ENCODE measurements at regions not wholly inside any gene's neighbourhood (a gene's known extent, or its start where the extent isn't known, plus 50 kb on each side); places are given as distances from the start of the nearest gene placed in this dataset.

- Mint-ChIP-seq H3K27ac (no peak overlapping the region), H3K36me3 (no peaks in the 10 kb centered on the region), H3K9me3 (peaks cover 3% of the 10 kb centered on the region), H3K27me3 (peaks cover 3% of the 10 kb centered on the region), H3K4me3 (no peak overlapping the region), H3K4me1 (no peaks in the 10 kb centered on the region)
- ATAC-seq (ENCODE audit: low read depth) (no peak), DNase-seq (no peak)
- POLR2A ChIA-PET: no interaction called here
Observed at GRCh38 chr5:61758711-61759110, 426.7 kb downstream of the ZSWIM6 start.

DNA sequence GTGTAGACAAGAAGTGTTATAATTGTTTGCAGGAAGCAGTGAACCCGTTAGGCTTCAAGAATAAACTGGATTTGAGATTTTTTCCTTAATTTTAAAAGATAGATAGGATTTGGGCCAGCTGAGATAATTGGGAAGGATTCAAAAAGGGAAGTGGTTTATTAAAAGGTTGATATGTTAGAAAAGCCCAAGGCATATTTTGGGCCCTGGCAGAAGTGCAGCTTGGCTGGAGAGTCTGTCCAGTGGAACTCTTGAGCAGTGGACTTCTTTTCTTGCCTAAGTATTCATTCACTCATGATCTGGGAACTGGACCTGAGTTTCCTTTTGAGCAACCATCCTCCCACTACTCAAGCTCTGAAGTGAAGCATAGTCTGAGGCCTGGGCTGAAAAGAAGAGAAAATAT lies 433.4 kb downstream of the ZSWIM6 start:
- Mint-ChIP-seq H3K36me3 (no peaks in the 10 kb centered on the region), H3K4me1 (no peaks in the 10 kb centered on the region), H3K4me3 (no peak overlapping the region), H3K9me3 (peaks cover 3% of the 10 kb centered on the region), H3K27ac (no peak overlapping the region), H3K27me3 (no peaks in the 10 kb centered on the region)
- POLR2A ChIA-PET: no interaction called here
- no peak for DNase-seq
- ATAC-seq (ENCODE audit: low read depth): no peak

- Mint-ChIP-seq H3K4me1 (no peaks in the 10 kb centered on the region), H3K4me3 (no peak overlapping the region), H3K9me3 (peaks cover 3% of the 10 kb centered on the region), H3K36me3 (no peaks in the 10 kb centered on the region), H3K27ac (no peak overlapping the region), H3K27me3 (no peaks in the 10 kb centered on the region)
- POLR2A ChIA-PET: no interaction called here
- ATAC-seq (ENCODE audit: low read depth): no peak
- DNase-seq: no peak
Observed at GRCh38 chr5:61766141-61766540, 434.1 kb downstream of the ZSWIM6 start.

GRCh38 chr5:61767231-61768080 lies 435.4 kb downstream of the ZSWIM6 start:
- no peak for ATAC-seq (ENCODE audit: low read depth)
- DNase-seq: no peak
- Mint-ChIP-seq H3K4me1 (no peaks in the 10 kb centered on the region), H3K9me3 (no peaks in the 10 kb centered on the region), H3K4me3 (no peak overlapping the region), H3K27me3 (no peaks in the 10 kb centered on the region), H3K36me3 (no peaks in the 10 kb centered on the region), H3K27ac (no peak overlapping the region)
- POLR2A ChIA-PET: no interaction called here

GRCh38 chr5:61768692-61769281 lies 436.7 kb downstream of the ZSWIM6 start:
- H3K27ac Mint-ChIP-seq: no peak overlapping the region
- ATAC-seq (ENCODE audit: low read depth) (no peak), DNase-seq (no peak)
- POLR2A ChIA-PET: interaction anchor here (0.6 kb wide), 1 partner anchor 439 kb away, joined by 3 read pairs; no protein-coding TSS in a partner anchor
- H3K27me3 Mint-ChIP-seq: no peaks in the 10 kb centered on the region
- no peaks in the 10 kb centered on the region for H3K4me1 Mint-ChIP-seq
- no peak overlapping the region for H3K4me3 Mint-ChIP-seq
- no peaks in the 10 kb centered on the region for H3K9me3 Mint-ChIP-seq
- no peaks in the 10 kb centered on the region for H3K36me3 Mint-ChIP-seq

GRCh38 chr5:61771062-61771461 lies 439.0 kb downstream of the ZSWIM6 start:
- no peak overlapping the region for H3K27ac Mint-ChIP-seq
- no peaks in the 10 kb centered on the region for H3K4me1 Mint-ChIP-seq
- DNase-seq (no peak), ATAC-seq (ENCODE audit: low read depth) (no peak)
- H3K9me3 Mint-ChIP-seq: no peaks in the 10 kb centered on the region
- no peak overlapping the region for H3K4me3 Mint-ChIP-seq
- POLR2A ChIA-PET: no interaction called here
- H3K36me3 Mint-ChIP-seq: no peaks in the 10 kb centered on the region
- no peaks in the 10 kb centered on the region for H3K27me3 Mint-ChIP-seq

DNA sequence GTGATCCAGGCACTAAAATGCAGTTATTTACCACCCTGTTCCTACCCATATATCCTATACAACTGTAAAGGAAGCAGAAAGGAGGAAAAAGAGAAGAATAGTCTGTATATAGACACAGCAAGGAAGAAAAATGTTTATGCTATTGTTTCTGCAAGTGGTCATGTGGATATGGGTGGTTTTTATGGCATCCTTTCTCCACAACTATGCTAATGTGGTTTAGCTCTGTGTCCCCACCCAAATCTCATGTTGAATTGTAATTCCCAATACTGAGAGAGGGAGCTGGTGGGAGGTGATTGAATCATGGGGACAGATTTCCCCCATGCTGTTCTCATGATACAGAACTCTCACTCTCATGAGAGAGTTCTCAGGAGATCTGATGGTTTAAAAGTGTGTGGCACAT lies 439.8 kb downstream of the ZSWIM6 start:
- Mint-ChIP-seq H3K27me3 (no peaks in the 10 kb centered on the region), H3K9me3 (no peaks in the 10 kb centered on the region), H3K4me1 (no peaks in the 10 kb centered on the region), H3K27ac (no peak overlapping the region), H3K36me3 (no peaks in the 10 kb centered on the region), H3K4me3 (no peak overlapping the region)
- POLR2A ChIA-PET: no interaction called here
- no peak for ATAC-seq (ENCODE audit: low read depth)
- no peak for DNase-seq

DNA sequence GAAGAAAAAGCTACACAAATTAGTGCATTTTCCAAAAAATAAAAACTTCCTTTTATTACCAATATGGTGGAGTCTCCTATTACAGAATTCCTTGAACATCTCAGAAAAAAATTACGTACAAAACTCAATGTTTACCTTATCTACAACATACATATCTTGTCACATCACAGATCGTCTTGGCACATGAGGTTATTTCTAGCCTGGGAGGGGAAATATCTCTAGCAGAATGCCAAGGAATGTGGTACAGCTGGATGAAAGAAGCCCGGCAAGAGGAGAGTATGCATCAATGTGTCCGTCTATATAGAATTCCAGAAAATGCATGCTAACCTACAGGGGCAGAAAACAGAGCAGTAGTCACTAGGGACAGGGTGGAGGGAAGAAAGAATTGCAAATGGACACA lies 443.8 kb downstream of the ZSWIM6 start:
- POLR2A ChIA-PET: no interaction called here
- DNase-seq: no peak
- no peaks in the 10 kb centered on the region for H3K36me3 Mint-ChIP-seq
- no peaks in the 10 kb centered on the region for H3K27me3 Mint-ChIP-seq
- H3K9me3 Mint-ChIP-seq: no peaks in the 10 kb centered on the region
- ATAC-seq (ENCODE audit: low read depth): no peak
- no peaks in the 10 kb centered on the region for H3K4me1 Mint-ChIP-seq
- no peak overlapping the region for H3K4me3 Mint-ChIP-seq
- H3K27ac Mint-ChIP-seq: no peak overlapping the region

- POLR2A ChIA-PET: no interaction called here
- Mint-ChIP-seq H3K4me1 (no peaks in the 10 kb centered on the region), H3K36me3 (no peaks in the 10 kb centered on the region), H3K9me3 (no peaks in the 10 kb centered on the region), H3K27ac (no peak overlapping the region), H3K27me3 (no peaks in the 10 kb centered on the region), H3K4me3 (no peak overlapping the region)
- DNase-seq (no peak), ATAC-seq (ENCODE audit: low read depth) (no peak)
Observed at GRCh38 chr5:61777292-61777691, 445.2 kb downstream of the ZSWIM6 start.

DNA sequence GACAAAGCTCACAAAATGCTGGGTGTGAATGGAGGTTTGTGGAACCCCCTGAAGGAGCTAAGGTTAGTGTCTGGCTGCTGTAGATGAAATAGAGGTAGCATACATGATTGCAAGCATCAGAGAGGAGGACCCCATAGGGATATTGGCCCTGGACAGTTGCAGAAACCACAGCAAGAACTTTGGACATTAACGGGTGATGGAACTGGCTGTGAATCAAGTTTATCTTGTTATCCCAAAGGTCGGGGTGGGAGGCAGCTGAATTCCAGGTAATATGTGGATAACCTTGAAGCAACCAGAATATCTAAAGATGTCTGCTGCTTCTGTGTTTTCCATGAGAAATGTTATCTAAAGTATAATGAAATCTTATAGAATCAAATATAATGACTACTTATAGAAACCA lies 447.7 kb downstream of the ZSWIM6 start:
- no peak for ATAC-seq (ENCODE audit: low read depth)
- H3K9me3 Mint-ChIP-seq: no peaks in the 10 kb centered on the region
- no peak overlapping the region for H3K4me3 Mint-ChIP-seq
- no peaks in the 10 kb centered on the region for H3K4me1 Mint-ChIP-seq
- no peak overlapping the region for H3K27ac Mint-ChIP-seq
- DNase-seq: no peak
- POLR2A ChIA-PET: no interaction called here
- H3K27me3 Mint-ChIP-seq: no peaks in the 10 kb centered on the region
- H3K36me3 Mint-ChIP-seq: no peaks in the 10 kb centered on the region

- Mint-ChIP-seq H3K4me3 (no peak overlapping the region), H3K4me1 (no peaks in the 10 kb centered on the region), H3K27me3 (no peaks in the 10 kb centered on the region), H3K27ac (no peak overlapping the region), H3K9me3 (no peaks in the 10 kb centered on the region), H3K36me3 (no peaks in the 10 kb centered on the region)
- ATAC-seq (ENCODE audit: low read depth) (no peak), DNase-seq (no peak)
- POLR2A ChIA-PET: no interaction called here
Observed at GRCh38 chr5:61783481-61783880, 451.4 kb downstream of the ZSWIM6 start.

- ATAC-seq (ENCODE audit: low read depth): no peak
- DNase-seq: no peak
- Mint-ChIP-seq H3K4me1 (no peaks in the 10 kb centered on the region), H3K27me3 (no peaks in the 10 kb centered on the region), H3K36me3 (no peaks in the 10 kb centered on the region), H3K27ac (no peak overlapping the region), H3K9me3 (no peaks in the 10 kb centered on the region), H3K4me3 (no peak overlapping the region)
- POLR2A ChIA-PET: no interaction called here
Observed at GRCh38 chr5:61784341-61784740, 452.3 kb downstream of the ZSWIM6 start.

GRCh38 chr5:61788548-61788947 lies 456.5 kb downstream of the ZSWIM6 start:
- Mint-ChIP-seq H3K4me1 (no peaks in the 10 kb centered on the region), H3K9me3 (no peaks in the 10 kb centered on the region), H3K27ac (no peak overlapping the region), H3K36me3 (no peaks in the 10 kb centered on the region), H3K4me3 (no peak overlapping the region), H3K27me3 (no peaks in the 10 kb centered on the region)
- ATAC-seq (ENCODE audit: low read depth) (no peak), DNase-seq (no peak)
- POLR2A ChIA-PET: no interaction called here

- no peaks in the 10 kb centered on the region for H3K9me3 Mint-ChIP-seq
- H3K36me3 Mint-ChIP-seq: no peaks in the 10 kb centered on the region
- peaks cover 2% of the 10 kb centered on the region for H3K27me3 Mint-ChIP-seq
- no peak overlapping the region for H3K27ac Mint-ChIP-seq
- ATAC-seq (ENCODE audit: low read depth) (no peak), DNase-seq (no peak)
- POLR2A ChIA-PET: no interaction called here
- H3K4me1 Mint-ChIP-seq: no peaks in the 10 kb centered on the region
- no peak overlapping the region for H3K4me3 Mint-ChIP-seq
Observed at GRCh38 chr5:61790007-61790406, 457.9 kb downstream of the ZSWIM6 start.
